Iris pigment epithelial cell (primary cell): ENCODE measurements at regions not wholly inside any gene's neighbourhood (a gene's known extent, or its start where the extent isn't known, plus 50 kb on each side); places are given as distances from the start of the nearest gene placed in this dataset.
"Not testable (repeated sequence)": the region's sequence is repeated elsewhere in the genome, so short reads cannot be mapped to it uniquely, and the experiment has no call there.

ENCODE experiments used
- DNase-seq: peaks from one replicate; pipeline ENCODE4 v3.0.0-alpha.2; 2011; ENCODE audit warnings: low read depth

GRCh38 chr5:43926923-43927322 is 323.9 kb downstream of the NNT start:
- DNase-seq, result no peak

GRCh38 chr5:43920422-43920821 is 317.4 kb downstream of the NNT start:
- DNase-seq, result no peak

- DNase-seq, result no peak
Measured at GRCh38 chr5:43917925-43918324, 314.9 kb downstream of the NNT start.

- DNase-seq, result no peak
Measured at GRCh38 chr5:43903129-43903528, 300.1 kb downstream of the NNT start.

GRCh38 chr5:43900974-43901373 is 298.0 kb downstream of the NNT start:
- DNase-seq, result no peak

- no peak for DNase-seq
Measured at GRCh38 chr5:43895876-43896275, 292.9 kb downstream of the NNT start.

- DNase-seq, result no peak
Measured at GRCh38 chr5:43893951-43894684, 291.1 kb downstream of the NNT start.

- no peak for DNase-seq
Measured at GRCh38 chr5:43891112-43891511, 288.1 kb downstream of the NNT start.

- no peak for DNase-seq
Measured at GRCh38 chr5:43889233-43889632, 286.3 kb downstream of the NNT start.

GRCh38 chr5:43875741-43876140 is 272.8 kb downstream of the NNT start:
- DNase-seq, result no peak

GRCh38 chr5:43874772-43875171 is 271.8 kb downstream of the NNT start:
- DNase-seq, result no peak

GRCh38 chr5:43873791-43874190 is 270.8 kb downstream of the NNT start:
- DNase-seq, result no peak

- DNase-seq, result no peak
Measured at GRCh38 chr5:43859309-43859708, 256.3 kb downstream of the NNT start.

- DNase-seq, result no peak
Measured at GRCh38 chr5:43855452-43855851, 252.5 kb downstream of the NNT start.

- DNase-seq, result peak; percentile 3
Measured at GRCh38 chr5:43854697-43855292, 251.8 kb downstream of the NNT start.

- DNase-seq, result no peak
Measured at GRCh38 chr5:43852279-43852678, 249.3 kb downstream of the NNT start.

GRCh38 chr5:43851741-43852140 is 248.8 kb downstream of the NNT start:
- no peak for DNase-seq

GRCh38 chr5:43840424-43841125 is 237.6 kb downstream of the NNT start:
- DNase-seq, result no peak

GRCh38 chr5:43839218-43839617 is 236.2 kb downstream of the NNT start:
- peak; percentile 55 for DNase-seq

- DNase-seq, result no peak
Measured at GRCh38 chr5:43837996-43838395, 235.0 kb downstream of the NNT start.

- no peak for DNase-seq
Measured at GRCh38 chr5:43837091-43837490, 234.1 kb downstream of the NNT start.

GRCh38 chr5:43833961-43834360 is 231.0 kb downstream of the NNT start:
- no peak for DNase-seq

GRCh38 chr5:43824325-43824964 is 221.5 kb downstream of the NNT start:
- DNase-seq, result not testable (repeated sequence)
